Lower lobe of right lung (tissue), 2 donors: ENCODE measurements at regions not wholly inside any gene's neighbourhood (a gene's known extent, or its start where the extent isn't known, plus 50 kb on each side); places are given as distances from the start of the nearest gene placed in this dataset.

ENCODE experiments used
- ATAC-seq, 2 donors: fragments of 200-7000 bp; cut with Tn5 transposase; one replicate each; pipeline ENCODE4 v1.9.1; 2020 to 2022; ENCODE audit warnings: mild to moderate bottlenecking in 2 of 2, moderate library complexity in 2 of 2
- DNase-seq: peaks from one replicate; pipeline ENCODE4 v3.0.0-alpha.2; 2020
- H3K27ac ChIP-seq: fragments of 200-600 bp; one replicate; pipeline ENCODE4 v1.8.0; 2022
- H3K27me3 ChIP-seq: fragments of 200-600 bp; one replicate; pipeline ENCODE4 v1.8.0; 2022; ENCODE audit warnings: low read depth
- H3K36me3 ChIP-seq: fragments of 200-600 bp; one replicate; pipeline ENCODE4 v1.8.0; 2022; ENCODE audit warnings: mild to moderate bottlenecking
- H3K4me1 ChIP-seq: fragments of 200-600 bp; one replicate; pipeline ENCODE4 v1.8.0; 2022
- H3K4me3 ChIP-seq: fragments of 200-600 bp; one replicate; pipeline ENCODE4 v1.8.0; 2022; ENCODE audit warnings: mild to moderate bottlenecking
- H3K9me3 ChIP-seq: fragments of 200-600 bp; one replicate; pipeline ENCODE4 v1.8.0; 2022
- intact Hi-C: fragments of 100-400 bp; cut with DNase I; formaldehyde crosslinking; loops from one replicate; pipeline ENCODE4 v1.11.0; 2022
- TF ChIP-seq, protein P1 (sequence below): fragments of 200-600 bp; IDR thresholded peaks from one replicate; pipeline ENCODE4 v1.8.0; 2022; ENCODE audit warnings: antibody characterized with exemption, mild to moderate bottlenecking
- donor health status: DM: no; HTN: yes; CAD: no; lungs with severe emphysema.

GRCh38 chr1:168959382-168959781 is 147.1 kb upstream of the ATP1B1 start:
- ATAC-seq: no peak
- H3K4me1 ChIP-seq: no peaks in the 10 kb centered on the region
- intact Hi-C loops: no loop called here

GRCh38 chr1:168960114-168960513 is 146.4 kb upstream of the ATP1B1 start:
- H3K27ac ChIP-seq: no peak overlapping the region
- no peaks in the 10 kb centered on the region for H3K9me3 ChIP-seq
- H3K27me3 ChIP-seq: no peaks in the 10 kb centered on the region
- no peak for DNase-seq
- H3K4me1 ChIP-seq: no peaks in the 10 kb centered on the region
- no peak overlapping the region for H3K4me3 ChIP-seq
- intact Hi-C loops: no loop called here
- TF ChIP-seq, protein P1, sequence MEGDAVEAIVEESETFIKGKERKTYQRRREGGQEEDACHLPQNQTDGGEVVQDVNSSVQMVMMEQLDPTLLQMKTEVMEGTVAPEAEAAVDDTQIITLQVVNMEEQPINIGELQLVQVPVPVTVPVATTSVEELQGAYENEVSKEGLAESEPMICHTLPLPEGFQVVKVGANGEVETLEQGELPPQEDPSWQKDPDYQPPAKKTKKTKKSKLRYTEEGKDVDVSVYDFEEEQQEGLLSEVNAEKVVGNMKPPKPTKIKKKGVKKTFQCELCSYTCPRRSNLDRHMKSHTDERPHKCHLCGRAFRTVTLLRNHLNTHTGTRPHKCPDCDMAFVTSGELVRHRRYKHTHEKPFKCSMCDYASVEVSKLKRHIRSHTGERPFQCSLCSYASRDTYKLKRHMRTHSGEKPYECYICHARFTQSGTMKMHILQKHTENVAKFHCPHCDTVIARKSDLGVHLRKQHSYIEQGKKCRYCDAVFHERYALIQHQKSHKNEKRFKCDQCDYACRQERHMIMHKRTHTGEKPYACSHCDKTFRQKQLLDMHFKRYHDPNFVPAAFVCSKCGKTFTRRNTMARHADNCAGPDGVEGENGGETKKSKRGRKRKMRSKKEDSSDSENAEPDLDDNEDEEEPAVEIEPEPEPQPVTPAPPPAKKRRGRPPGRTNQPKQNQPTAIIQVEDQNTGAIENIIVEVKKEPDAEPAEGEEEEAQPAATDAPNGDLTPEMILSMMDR: no peak
- no peak for ATAC-seq
- no peaks in the 10 kb centered on the region for H3K36me3 ChIP-seq

More at GRCh38 chr1:168959382-168959781, 147.1 kb upstream of the ATP1B1 start:
- TF ChIP-seq, protein P1: no peak
- no peak for DNase-seq
- Histone ChIP-seq H3K27me3 (no peaks in the 10 kb centered on the region), H3K27ac (no peak overlapping the region), H3K4me3 (no peak overlapping the region), H3K36me3 (no peaks in the 10 kb centered on the region), H3K9me3 (no peaks in the 10 kb centered on the region)

- ATAC-seq: no peak
- no peaks in the 10 kb centered on the region for H3K27me3 ChIP-seq
- DNase-seq: no peak
- H3K27ac ChIP-seq: no peak overlapping the region
- H3K36me3 ChIP-seq: no peaks in the 10 kb centered on the region
- TF ChIP-seq, protein P1: no peak
- intact Hi-C loops: no loop called here
- H3K9me3 ChIP-seq: no peaks in the 10 kb centered on the region
- H3K4me3 ChIP-seq: no peak overlapping the region
- no peaks in the 10 kb centered on the region for H3K4me1 ChIP-seq
These were observed 145.9 kb upstream of the ATP1B1 start for GRCh38 chr1:168960595-168960994.

- Histone ChIP-seq H3K36me3 (no peaks in the 10 kb centered on the region), H3K4me1 (no peaks in the 10 kb centered on the region), H3K27ac (no peak overlapping the region), H3K27me3 (no peaks in the 10 kb centered on the region), H3K4me3 (no peak overlapping the region), H3K9me3 (no peaks in the 10 kb centered on the region)
- intact Hi-C loops: no loop called here
- ATAC-seq (no peak), DNase-seq (no peak)
- TF ChIP-seq, protein P1: no peak
These were observed 142.9 kb upstream of the ATP1B1 start for GRCh38 chr1:168963601-168964000.

DNA sequence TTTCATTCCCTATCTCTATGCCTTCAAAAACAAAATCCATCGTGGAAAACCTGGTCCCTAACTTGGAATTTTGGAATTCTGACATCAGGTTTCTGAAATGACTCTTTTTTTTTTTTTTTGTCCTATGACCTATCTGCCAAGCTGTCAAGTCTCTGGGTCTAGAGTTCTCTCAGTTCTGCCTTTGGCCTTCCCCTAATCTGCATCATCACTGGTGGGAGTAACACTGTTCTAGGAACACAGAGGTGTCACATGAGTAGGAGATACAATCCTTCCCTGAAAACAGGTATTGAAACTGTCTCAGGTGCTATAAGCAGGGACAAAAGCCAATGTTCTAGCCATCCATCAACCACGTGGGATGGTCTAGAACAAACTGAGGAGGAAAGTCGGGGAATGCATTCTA is 142.0 kb upstream of the ATP1B1 start:
- Histone ChIP-seq H3K4me1 (no peaks in the 10 kb centered on the region), H3K36me3 (no peaks in the 10 kb centered on the region), H3K27ac (no peak overlapping the region), H3K9me3 (no peaks in the 10 kb centered on the region), H3K27me3 (no peaks in the 10 kb centered on the region), H3K4me3 (no peak overlapping the region)
- TF ChIP-seq, protein P1: no peak
- ATAC-seq (no peak), DNase-seq (no peak)
- intact Hi-C loops: no loop called here

DNA sequence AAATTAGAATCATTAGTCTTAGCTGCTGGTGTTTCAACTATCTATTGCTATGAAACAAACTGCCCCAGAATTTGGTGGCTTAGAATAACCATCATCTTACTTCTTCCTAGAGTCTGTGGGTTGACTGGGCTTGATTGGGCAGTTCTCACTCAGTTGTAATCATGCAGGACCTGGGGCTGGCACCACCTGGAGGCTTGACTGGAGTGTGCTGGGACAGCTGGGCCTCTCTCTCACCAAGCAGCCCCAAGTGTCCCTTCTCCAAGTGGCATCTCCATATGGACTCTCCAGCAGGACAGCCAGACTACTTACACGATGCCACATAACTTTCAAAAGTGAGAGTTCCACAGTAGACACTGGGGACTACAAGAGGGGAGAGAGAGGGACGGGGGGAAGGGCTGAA is 140.3 kb upstream of the ATP1B1 start:
- Histone ChIP-seq H3K9me3 (no peaks in the 10 kb centered on the region), H3K27ac (no peak overlapping the region), H3K4me3 (no peak overlapping the region), H3K4me1 (no peaks in the 10 kb centered on the region), H3K27me3 (no peaks in the 10 kb centered on the region), H3K36me3 (no peaks in the 10 kb centered on the region)
- DNase-seq (no peak), ATAC-seq (no peak)
- TF ChIP-seq, protein P1: no peak
- intact Hi-C loops: no loop called here
